OCI-LY1 (cell line): ENCODE measurements at regions not wholly inside any gene's neighbourhood (a gene's known extent, or its start where the extent isn't known, plus 50 kb on each side); places are given as distances from the start of the nearest gene placed in this dataset.

Experiments used
- H2AFZ ChIP-seq: fragments of 200-600 bp; sonication (generic), shearing (Covaris generic); 2 replicates; pipeline ENCODE4 v1.6.0; 2014; ENCODE audit warnings: antibody characterized with exemption, mild to moderate bottlenecking, low read length
- H3F3A ChIP-seq: fragments of 200-600 bp; sonication (generic), shearing (Covaris generic); 2 replicates; pipeline ENCODE4 v1.6.0; 2014; ENCODE audit warnings: mild to moderate bottlenecking, antibody characterized with exemption, low read length, moderate library complexity; ENCODE audit not compliant: insufficient read depth
- H3K27ac ChIP-seq: fragments of 200-600 bp; sonication (generic); 2 replicates; pipeline ENCODE4 v1.5.1; 2014; ENCODE audit warnings: low read length, mixed run types, mild to moderate bottlenecking, low read depth; ENCODE audit not compliant: poor library complexity, severe bottlenecking
- H3K27me3 ChIP-seq: fragments of 200-600 bp; sonication (generic); 2 replicates; pipeline ENCODE4 v1.6.0; 2014; ENCODE audit warnings: antibody characterized with exemption, mild to moderate bottlenecking, low read length, moderate library complexity; ENCODE audit not compliant: insufficient read depth
- H3K36me3 ChIP-seq: fragments of 200-600 bp; sonication (generic); 2 replicates; pipeline ENCODE4 v1.6.1; 2014; ENCODE audit warnings: mild to moderate bottlenecking, antibody characterized with exemption, low read length, moderate library complexity, mixed read lengths; ENCODE audit not compliant: insufficient read depth
- H3K4me1 ChIP-seq: fragments of 200-600 bp; sonication (generic); 2 replicates; pipeline ENCODE4 v1.5.1; 2014; ENCODE audit warnings: mild to moderate bottlenecking, low read length, moderate library complexity; ENCODE audit not compliant: insufficient read depth, severe bottlenecking
- H3K4me2 ChIP-seq: fragments of 200-600 bp; sonication (generic), shearing (Covaris generic); 2 replicates; pipeline ENCODE4 v1.6.1; 2014; ENCODE audit warnings: low read length
- H3K4me3 ChIP-seq: fragments of 200-600 bp; sonication (generic); 2 replicates; pipeline ENCODE4 v1.5.1; 2014; ENCODE audit warnings: low read length, low read depth, mild to moderate bottlenecking, mixed read lengths; ENCODE audit not compliant: poor library complexity, severe bottlenecking
- H3K79me2 ChIP-seq: fragments of 200-600 bp; shearing (Covaris generic); 2 replicates; pipeline ENCODE4 v1.6.1; 2016; ENCODE audit warnings: mixed run types, low read length, mixed read lengths; ENCODE audit not compliant: insufficient read depth
- H3K9ac ChIP-seq: fragments of 200-600 bp; sonication (generic), shearing (Covaris generic); 2 replicates; pipeline ENCODE4 v1.6.1; 2014; ENCODE audit warnings: mild to moderate bottlenecking, low read length, mixed read lengths
- H3K9me2 ChIP-seq: fragments of 200-600 bp; sonication (generic), shearing (Covaris generic); 2 replicates; pipeline ENCODE4 v1.6.1; 2014; ENCODE audit warnings: low read depth, mild to moderate bottlenecking, low read length, mixed read lengths
- H3K9me3 ChIP-seq: fragments of 200-600 bp; shearing (Covaris generic); 2 replicates; pipeline ENCODE4 v1.6.1; 2014; ENCODE audit warnings: low read length, mixed read lengths
- H4K20me1 ChIP-seq: fragments of 200-600 bp; sonication (generic), shearing (Covaris generic); 2 replicates; pipeline ENCODE4 v1.6.0; 2016; ENCODE audit warnings: mild to moderate bottlenecking, low read length; ENCODE audit not compliant: insufficient read depth
- EZH2 ChIP-seq: fragments of 200-600 bp; sonication (generic), shearing (Covaris generic); IDR thresholded peaks from 2 replicates; pipeline ENCODE4 v1.8.0; 2017; ENCODE audit warnings: borderline replicate concordance, mixed run types, mild to moderate bottlenecking, antibody characterized with exemption, low read length, moderate library complexity, mixed read lengths
- TF ChIP-seq, protein P1 (sequence below): fragments of 200-600 bp; sonication (generic), shearing (Covaris generic); IDR thresholded peaks from 2 replicates; pipeline ENCODE4 v1.5.1; 2017; ENCODE audit warnings: mild to moderate bottlenecking, antibody characterized with exemption, low read length, moderate library complexity, mixed read lengths

DNA sequence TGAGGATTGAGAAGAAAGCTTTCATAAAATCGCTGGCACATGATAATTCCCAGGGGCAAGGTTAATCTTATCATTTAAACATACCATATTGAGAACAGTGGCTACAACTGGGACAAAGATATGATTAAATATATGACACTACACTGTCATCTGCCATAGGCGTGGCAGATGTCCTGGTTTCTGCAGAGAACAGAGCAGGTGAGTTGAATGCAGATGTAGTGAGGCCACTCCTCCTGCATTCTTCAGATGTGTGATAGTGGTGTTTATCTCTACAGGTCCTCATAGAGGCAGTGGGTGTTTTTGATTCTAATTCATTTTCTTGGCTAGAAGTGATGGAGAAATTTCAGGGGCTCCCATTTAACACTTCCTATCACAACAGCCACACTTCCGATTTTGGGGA lies 237.0 kb upstream of the CDH9 start:
- TF ChIP-seq EZH2 = no peak
- TF ChIP-seq, protein P1, sequence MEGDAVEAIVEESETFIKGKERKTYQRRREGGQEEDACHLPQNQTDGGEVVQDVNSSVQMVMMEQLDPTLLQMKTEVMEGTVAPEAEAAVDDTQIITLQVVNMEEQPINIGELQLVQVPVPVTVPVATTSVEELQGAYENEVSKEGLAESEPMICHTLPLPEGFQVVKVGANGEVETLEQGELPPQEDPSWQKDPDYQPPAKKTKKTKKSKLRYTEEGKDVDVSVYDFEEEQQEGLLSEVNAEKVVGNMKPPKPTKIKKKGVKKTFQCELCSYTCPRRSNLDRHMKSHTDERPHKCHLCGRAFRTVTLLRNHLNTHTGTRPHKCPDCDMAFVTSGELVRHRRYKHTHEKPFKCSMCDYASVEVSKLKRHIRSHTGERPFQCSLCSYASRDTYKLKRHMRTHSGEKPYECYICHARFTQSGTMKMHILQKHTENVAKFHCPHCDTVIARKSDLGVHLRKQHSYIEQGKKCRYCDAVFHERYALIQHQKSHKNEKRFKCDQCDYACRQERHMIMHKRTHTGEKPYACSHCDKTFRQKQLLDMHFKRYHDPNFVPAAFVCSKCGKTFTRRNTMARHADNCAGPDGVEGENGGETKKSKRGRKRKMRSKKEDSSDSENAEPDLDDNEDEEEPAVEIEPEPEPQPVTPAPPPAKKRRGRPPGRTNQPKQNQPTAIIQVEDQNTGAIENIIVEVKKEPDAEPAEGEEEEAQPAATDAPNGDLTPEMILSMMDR = no peak
- no peaks in the 10 kb centered on the region for H3K9me3 ChIP-seq
- H3K4me2 ChIP-seq = no peak overlapping the region
- H3K79me2 ChIP-seq = no peaks in the 10 kb centered on the region
- H3K36me3 ChIP-seq = no peaks in the 10 kb centered on the region
- H4K20me1 ChIP-seq = no peaks in the 10 kb centered on the region
- H3K9ac ChIP-seq = no peak overlapping the region
- no peaks in the 10 kb centered on the region for H3K27me3 ChIP-seq
- no peaks in the 10 kb centered on the region for H3K4me1 ChIP-seq
- no peak overlapping the region for H2AFZ ChIP-seq
- no peaks in the 10 kb centered on the region for H3K9me2 ChIP-seq
- H3F3A ChIP-seq = no peaks in the 10 kb centered on the region
- H3K27ac ChIP-seq = no peak overlapping the region
- H3K4me3 ChIP-seq = no peak overlapping the region

DNA sequence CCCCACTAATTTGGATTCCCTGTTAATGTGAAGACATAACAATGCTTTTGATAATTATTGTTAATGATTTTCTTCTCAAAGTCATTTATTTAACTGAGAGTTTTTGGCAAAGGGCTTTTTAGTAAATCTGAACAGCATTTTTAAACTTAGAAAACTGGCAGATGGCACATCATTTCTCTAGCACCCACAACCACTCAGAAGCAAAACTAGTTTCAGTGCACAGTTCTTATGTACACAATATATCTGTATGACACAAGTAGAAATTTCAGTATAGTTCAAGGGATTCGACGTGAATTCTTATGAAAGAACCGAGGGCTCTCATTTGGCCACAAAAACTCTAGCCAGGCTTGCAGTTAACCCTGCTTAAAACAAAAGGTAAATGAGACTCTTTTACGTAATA lies 231.4 kb upstream of the CDH9 start:
- Histone ChIP-seq H3K4me3 (no peak overlapping the region), H3K9ac (no peak overlapping the region), H3K9me2 (no peaks in the 10 kb centered on the region), H3K27ac (no peak overlapping the region), H3K4me1 (no peaks in the 10 kb centered on the region), H3K4me2 (no peak overlapping the region), H3F3A (no peaks in the 10 kb centered on the region), H4K20me1 (no peaks in the 10 kb centered on the region), H2AFZ (no peak overlapping the region), H3K36me3 (no peaks in the 10 kb centered on the region), H3K9me3 (no peaks in the 10 kb centered on the region), H3K79me2 (no peaks in the 10 kb centered on the region), H3K27me3 (no peaks in the 10 kb centered on the region)
- no peak for TF ChIP-seq EZH2
- TF ChIP-seq, protein P1 = no peak

DNA sequence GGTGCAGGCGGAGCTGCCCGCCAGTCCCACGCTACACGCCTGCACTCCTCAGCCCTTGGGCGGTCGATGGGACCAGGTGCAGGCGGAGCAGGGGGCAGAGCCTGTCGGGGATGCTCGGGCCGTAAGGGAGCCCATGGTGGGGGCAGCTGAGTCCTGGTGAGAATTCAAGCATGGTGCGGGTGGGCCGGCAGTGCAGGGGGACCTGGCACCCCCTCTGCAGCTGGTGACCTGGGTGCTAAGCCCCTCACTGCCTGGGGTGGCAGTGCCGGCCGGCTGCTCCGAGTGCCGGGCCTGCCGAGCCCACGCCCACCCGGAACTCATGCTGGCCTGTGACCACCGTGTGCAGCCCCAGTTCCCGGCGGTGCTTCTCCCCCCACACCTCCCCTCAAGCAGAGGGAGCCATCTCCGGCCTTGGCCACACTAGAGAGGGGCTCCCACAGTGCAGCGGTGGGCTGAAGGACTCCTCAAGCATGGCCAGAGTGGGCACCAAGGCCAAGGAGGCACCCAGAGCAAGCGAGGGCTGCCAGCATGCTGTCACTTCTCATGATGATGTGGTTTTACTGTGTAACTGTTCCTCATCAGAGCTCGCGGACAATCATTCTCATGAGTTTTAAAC lies 228.9 kb upstream of the CDH9 start:
- Histone ChIP-seq H3K4me2 (no peak overlapping the region), H3K79me2 (no peaks in the 10 kb centered on the region)
- TF ChIP-seq, protein P1 = no peak
- no peak for TF ChIP-seq EZH2

More for the DNA sequence above, 228.9 kb upstream of the CDH9 start:
- no peak overlapping the region for H3K4me3 ChIP-seq
- H3K9me3 ChIP-seq = no peaks in the 10 kb centered on the region
- no peak overlapping the region for H3K27ac ChIP-seq
- H3K9me2 ChIP-seq = no peaks in the 10 kb centered on the region
- no peak overlapping the region for H2AFZ ChIP-seq
- H3F3A ChIP-seq = no peaks in the 10 kb centered on the region
- no peaks in the 10 kb centered on the region for H3K27me3 ChIP-seq
- no peaks in the 10 kb centered on the region for H4K20me1 ChIP-seq
- no peak overlapping the region for H3K9ac ChIP-seq
- no peaks in the 10 kb centered on the region for H3K36me3 ChIP-seq
- no peaks in the 10 kb centered on the region for H3K4me1 ChIP-seq
